ENCODE measurements at regions not wholly inside any gene's neighbourhood (a gene's known extent, or its start where the extent isn't known, plus 50 kb on each side); places are given as distances from the start of the nearest gene placed in this dataset.

DNA sequence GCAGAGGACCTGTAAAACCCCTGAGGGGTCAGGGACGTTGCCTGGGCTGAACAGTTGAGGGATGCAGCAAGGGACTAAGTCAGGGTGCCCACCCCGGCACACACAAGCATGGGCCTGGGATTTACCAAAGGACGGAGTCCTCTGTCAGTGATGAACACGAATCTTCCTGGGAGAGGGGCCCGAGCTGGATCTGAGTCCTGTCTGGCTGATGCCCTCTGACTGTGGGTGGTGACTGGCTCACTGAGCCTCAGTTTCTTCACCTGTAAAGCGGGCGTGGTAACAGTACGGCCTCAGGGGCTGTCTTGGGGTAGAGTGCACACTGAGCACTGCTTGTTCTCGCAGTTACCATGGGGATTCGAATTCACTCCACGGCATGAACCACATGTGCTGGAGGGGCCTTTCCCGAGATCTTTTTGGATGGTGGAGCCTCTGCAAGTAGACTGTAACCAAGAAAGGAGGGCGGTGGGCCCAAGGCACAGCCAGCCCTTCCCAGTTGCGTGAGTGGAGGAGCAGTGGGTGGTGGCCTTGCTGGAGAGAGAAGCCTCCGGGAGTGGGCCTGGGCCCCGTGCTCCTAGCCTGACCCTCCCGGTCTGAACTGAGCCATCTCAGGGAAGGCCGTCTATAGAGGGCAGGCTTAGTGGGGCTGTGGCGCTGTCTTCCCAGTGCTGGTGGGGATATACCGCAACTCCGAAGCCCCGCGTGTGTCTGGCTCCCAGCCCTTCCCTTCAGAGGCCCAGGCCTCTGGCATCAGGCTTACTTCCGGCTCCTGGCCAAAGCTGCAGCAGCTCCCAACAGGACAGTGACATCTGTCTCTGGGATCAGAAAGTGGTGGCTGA is 130.8 kb upstream of the HS6ST1 start:
- DNase-seq (ENCODE audit: low read depth, low spot score): no peak

DNA sequence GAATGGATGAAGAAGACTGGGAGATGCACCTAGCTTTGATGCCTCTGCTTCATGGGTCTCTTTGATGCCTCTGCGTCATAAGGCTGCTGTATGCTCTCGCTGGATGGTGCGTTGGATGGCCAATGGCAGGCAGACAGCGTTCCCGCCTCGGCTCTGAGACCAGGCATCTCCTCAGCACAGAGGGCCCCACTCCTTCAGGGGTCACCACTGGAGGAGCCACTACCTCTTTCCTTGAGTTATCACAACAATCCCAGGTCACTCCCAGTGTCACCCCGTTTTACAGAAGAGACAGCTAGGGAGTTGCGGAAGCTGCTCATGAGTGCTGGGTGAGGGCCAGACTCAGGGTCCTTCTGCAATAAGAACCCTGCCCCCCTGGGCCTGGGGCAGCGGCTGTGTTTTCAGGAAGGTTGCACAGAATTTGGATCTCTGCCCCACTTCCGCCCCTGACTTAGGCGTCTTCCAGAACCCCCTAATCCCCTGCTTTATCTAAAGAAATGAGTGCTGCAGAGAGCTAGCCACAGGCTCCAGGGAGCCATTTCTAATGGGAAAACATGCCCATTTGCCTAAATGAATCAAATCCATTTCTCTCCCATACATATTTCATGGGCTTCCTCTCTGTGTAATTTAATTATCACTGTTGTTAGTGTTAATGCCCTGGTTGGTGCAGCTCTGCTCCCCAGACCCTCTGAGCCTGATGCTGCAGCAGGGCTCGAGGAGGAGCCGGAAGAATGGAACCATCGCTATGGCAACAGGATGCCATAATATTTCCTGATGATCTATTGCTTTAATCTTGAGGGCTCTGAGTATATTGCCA is 131.8 kb upstream of the HS6ST1 start:
- DNase-seq (ENCODE audit: low read depth, low spot score): peak; percentile 0

DNA sequence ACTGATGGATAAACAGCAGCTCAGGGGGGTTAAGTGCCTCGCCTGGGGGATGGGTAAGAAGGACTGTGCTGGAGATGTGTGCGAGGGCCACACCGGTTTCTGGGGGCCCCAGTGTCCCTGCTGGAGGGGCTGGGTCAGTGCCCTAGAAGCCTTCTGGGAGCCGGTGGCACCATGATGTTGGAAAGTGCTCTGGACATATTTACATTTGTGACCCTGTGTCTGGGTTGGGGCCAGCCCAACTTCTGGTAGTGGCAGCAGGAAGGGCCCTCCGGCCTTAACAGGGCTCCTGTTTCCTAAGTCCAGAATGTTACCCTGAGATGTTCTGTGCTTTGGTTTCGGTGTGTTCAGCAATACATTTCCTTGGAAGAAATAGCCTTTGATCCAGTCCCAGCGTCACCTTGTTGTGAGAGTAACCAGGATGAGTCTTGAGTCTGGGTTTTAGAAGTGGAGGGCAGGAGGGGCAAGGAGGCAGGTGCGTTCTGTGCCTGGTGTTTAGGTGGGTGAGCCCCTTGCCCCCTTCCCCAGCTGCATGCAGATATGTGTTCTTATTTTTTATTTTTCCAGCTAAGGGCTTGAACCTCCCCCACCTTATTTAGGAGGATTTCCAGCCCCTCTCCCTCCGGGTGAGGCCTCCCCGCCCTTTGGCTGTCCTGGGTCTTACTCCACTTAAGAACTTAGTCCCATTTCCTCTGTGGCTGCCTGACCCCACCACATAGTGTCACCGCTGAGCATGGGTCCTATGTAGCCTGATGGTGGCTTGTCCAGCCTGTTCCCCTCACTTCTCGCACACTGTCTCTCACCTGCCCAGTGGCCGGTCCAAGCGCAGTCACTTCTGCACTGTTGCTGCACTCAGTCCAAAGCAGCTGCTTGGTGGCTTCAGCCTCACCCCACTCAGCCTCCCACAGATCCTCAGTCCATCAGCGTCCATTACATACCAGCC is 132.7 kb upstream of the HS6ST1 start:
- no peak for DNase-seq (ENCODE audit: low read depth, low spot score)

DNA sequence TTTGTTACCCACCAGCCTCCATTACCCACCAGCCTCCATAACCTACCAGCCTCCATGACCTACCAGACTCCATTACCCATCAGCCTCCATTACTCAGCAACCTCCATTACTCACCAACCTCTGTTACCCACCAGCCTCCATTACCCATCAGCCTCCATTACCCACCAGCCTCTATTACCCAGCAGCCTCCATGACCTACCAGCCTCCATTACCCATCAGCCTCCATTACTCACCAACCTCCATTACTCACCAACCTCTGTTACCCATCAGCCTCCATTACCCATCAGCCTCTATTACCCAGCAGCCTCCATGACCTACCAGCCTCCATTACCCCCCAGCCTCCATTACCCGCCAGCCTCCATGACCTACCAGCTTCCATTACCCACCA is 133.3 kb upstream of the HS6ST1 start:
- no peak for DNase-seq (ENCODE audit: low read depth, low spot score)

DNA sequence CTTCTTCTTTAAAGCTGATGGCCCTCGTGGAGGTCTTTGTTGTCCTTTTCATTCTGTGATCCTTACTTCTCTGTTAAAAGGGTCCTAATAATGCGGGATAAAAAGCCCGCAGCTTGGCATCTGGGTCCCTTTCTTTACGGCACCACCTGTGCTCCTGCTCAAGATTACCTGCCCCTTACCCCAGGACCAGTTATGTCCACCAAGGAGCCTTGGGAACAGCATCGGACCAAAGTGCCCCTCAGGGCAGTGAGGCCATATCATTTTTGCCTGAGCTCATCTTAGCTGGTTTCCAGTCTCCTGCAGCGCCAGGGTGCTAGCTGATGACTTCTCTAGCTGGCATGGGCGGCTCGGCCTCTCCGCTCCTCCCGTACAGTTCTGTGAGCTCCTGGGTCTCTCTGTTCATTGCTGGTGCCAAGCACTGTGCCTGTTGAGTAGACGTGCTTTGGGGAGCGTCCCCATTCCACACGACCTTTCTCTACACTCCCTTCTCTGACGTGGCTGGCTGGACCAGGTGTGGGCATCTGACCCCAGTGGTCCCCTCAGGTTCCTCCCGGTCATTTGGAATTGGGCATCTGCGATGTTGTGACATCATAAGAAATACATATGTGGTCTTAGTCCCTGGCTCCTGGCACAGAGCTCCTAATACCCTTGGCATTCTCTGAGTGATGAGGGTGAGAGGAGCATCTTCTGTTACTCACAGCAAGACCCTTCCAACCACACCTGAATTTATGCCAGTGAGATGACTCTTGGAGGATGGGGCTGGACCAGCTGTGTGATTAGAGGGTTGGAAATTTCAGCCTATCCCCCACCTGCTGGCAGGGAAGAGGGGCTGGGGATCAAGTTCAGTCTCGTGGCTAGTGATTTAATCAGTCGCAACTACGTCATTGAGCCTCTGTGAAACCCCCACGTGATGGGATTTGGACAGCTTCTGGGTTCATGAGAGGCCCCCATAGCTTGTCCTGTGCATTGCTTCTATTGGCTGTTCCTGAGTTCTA is 134.2 kb upstream of the HS6ST1 start:
- DNase-seq (ENCODE audit: low read depth, low spot score): no peak

DNA sequence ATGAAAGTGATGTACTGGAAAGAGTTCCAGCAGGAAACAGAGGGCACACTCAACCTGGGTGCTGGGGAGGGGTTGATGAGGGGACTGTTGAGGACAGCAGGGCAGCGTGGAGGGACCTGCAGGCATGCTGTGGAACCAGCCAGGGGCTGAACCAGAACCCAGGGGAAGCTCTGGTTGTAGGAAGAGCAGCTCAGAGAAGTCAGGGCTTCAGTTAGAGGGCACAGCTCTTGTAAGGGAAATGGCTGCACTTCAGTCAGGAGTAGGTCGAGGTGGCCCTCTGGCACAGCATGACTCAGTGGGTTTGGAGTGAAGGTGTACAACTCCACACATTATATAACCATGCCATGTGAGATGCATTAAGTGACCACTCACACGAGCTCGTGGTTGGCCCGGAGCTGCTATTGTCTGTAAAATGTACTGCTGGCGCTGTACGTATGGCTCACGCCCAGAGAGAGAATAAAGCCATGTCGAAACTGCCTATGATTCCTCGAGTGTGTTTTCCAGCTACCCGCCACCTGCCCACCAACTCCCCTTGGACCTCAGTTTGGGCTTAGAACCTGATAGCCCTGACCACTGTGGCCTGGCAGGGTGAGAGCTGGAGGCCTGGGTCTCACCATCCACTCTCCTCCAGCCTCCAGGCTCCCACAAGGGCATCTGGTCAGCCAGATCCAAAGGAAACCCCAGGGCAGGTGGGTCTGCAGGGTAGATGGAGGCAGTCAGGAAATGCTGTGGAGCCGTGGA is 136.5 kb upstream of the HS6ST1 start:
- no peak for DNase-seq (ENCODE audit: low read depth, low spot score)

DNA sequence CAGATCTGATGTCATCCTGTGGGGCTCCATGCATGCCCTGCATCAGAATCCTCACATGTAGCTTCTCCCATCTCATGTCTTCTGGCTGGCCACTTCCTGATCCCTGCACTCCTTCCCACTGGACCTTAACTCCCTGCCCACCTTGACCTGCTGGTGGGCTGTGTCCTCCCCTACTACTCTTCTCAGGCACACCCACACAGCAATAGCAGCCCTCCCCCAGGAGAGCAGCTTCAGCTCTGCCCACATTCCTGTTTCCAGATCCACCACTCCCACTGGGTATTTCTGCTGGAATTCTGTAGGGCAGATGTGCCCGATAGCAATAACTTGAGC is 137.0 kb upstream of the HS6ST1 start:
- DNase-seq (ENCODE audit: low read depth, low spot score): no peak

DNA sequence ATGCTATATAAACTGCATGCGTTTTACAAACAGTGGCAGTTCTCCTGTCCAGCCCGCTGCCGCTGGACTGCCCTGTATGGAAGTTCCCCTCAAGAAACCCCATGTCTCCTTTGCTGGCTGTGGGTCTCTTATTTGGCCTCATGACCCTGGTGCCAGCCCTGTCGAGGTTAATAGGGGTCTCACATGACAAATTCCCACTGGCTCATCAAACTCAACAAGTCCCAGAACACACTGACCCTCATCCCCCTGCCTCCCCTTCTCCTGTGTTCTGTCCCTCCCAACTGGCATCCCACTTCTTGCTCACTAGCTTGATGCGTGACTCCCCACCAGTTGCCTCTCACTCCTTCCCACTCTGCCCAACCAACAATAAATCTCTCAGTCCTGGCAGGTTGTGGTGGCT is 137.6 kb upstream of the HS6ST1 start:
- DNase-seq (ENCODE audit: low read depth, low spot score): no peak

DNA sequence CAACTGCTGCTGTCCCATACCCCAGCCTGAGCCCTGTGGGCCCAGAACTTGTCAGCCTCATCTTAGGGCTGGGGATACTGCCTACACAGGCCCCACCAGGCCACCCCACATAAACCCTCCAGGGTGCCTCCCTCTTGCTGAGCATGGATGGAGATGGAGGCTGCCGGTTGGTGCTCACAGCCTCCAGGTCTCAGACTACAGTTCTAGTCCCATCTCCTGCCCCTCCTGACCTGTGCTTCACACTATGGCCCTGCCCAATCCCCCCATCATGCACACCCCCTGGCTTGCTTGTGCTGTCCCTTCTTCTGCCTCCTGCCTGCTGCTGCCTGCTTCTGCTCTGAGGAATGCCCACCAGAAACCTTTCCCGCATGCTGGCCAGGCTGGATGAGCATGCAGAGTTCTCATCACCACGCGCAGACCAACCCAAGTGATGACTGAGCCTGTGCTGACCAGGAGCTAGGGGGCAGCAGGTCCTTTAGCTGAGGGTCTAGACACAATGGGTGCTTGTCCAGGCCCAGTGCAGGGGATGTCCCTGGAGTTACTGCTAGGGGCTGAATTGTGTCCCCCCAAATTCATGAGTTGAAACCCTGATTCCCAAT is 138.4 kb upstream of the HS6ST1 start:
- DNase-seq (ENCODE audit: low read depth, low spot score): no peak

DNA sequence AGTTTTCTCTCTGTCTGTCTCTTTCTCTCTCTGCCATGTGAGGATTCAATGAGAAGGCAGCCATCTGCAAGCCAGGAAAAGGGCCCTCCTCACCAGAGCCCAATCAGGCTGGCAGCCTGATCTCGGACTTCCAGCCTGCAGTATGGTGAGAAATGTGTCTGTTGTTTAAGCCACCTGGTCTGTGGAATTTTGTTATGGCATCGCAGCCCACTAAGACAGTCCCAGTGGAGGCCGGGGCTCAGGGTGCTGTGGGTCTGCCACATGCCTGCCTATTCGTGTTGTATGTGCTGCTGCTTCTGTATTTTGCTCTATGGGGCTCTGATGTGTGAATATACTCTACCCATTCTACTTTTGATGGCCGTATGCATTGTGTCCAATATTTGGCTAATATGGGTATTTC is 139.0 kb upstream of the HS6ST1 start:
- DNase-seq (ENCODE audit: low read depth, low spot score): no peak

DNA sequence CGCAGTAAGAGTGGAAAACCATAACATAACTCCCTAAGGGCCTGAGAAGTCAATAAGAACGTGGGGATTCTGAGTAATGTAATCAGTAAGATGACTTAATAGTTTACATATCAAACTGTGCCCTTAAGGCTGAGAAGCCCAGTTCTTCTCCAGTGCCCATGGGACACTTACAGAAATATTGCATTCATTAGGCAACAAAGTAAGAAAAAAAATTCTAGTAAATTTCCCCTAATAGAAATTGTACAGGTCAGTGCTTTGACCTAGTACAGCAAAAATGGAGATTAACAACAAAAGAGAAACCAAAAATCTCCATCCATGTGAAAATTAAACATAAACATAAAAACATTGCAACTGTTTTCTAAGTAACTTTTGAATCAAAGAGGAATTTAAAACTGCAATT is 139.8 kb upstream of the HS6ST1 start:
- no peak for DNase-seq (ENCODE audit: low read depth, low spot score)

DNA sequence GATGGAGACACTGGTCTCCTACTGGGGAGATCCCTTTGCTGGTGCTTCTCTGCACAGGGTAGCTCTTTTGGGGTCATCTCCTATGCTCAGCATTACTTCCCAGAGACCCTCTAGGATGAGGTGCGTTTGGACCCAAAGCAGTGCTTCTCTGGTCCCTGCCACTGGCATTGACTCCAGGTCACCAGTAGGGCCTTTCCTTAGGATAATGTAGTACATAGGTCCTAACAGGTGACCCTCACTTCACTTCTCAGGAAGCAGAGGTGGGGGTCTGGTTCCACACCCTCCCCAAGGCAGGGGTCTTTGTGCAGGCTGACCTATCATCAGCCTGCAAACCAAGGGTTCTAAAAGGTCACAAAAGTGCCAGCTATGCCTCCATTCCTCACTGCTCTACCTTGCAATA is 145.8 kb upstream of the HS6ST1 start:
- DNase-seq (ENCODE audit: low read depth, low spot score): no peak

DNA sequence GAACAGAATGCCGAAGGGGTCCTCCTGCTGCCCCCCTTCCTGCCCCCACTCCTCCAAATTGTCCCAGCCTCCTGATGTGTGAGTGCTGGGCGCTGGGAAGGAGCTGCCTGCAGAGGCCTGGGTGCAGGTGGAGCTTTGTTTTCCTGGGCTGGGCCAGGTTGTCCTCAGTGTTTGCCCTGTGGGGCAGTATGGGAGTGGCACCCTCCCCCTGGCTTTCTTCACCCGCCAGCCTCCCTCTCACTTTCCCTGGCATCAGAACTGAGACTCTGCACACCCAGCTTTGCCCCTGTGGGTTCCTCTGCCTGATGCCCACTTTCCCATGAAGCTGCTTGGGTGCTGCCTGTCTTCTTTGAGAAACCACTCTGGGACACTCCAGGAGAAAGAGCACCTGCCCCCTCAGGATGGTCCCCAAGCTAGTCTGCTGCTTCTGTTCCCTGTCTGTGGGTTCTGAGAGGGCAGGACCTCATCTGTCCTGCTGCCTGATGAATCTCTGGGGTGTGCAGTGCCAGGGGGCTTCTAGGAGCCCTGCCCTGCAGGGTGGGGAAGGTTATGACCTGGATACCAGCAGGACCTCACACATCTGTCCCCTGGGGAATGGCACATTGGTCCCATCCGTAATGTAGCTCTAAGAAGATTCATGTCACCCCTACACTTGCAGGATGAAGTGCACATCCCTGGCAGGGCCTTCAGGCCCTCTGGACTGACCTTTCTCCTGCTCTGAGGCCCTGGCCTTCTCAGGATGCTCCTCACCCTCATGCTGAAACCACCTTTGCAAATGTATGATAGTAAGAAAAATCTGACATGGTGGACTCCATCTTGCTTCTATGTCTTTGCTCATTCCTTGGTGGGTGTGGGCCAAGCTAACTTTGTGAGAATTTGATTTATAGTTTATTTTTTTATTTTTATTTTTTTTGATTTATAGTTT is 146.8 kb upstream of the HS6ST1 start:
- no peak for DNase-seq (ENCODE audit: low read depth, low spot score)

DNA sequence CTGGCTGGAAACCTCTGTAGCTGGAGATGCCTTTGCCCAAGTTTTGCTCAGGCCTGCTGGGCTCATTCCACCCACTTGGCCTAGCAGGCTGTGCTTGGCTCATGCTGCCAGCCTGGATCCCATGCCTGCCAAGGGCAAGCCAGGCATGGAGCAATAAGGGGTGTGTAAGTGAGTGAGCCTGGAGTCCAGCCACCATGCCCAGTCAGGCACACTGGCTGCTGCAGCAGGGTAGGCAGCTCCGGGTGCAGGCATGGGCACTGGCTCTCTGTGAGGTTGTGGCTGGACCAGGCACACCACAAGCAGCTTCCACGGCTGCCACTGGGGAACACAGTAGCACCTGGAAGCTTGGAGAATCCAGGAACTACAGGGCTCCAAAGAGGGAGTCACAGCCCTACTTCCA is 147.7 kb upstream of the HS6ST1 start:
- DNase-seq (ENCODE audit: low read depth, low spot score): no peak

DNA sequence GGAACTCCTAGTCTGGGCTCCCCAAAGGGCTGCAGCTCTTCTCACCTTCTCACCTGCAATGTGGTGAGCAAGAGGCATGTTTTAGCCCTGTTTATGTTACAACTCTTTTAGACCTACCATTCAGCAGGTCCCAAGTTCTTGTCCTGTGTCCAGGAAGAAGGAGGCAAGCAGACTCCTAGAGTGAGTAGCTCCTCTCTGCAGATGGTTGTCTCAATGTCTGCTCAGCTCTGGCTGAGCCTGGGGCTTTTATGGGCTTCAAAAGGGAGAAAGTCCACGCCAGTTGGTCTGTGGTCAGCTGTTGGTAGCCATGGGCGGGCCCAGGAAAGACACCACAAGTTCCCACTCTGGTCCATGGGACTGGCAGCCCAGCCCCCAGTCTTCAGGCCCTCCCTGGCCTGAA is 148.1 kb upstream of the HS6ST1 start:
- DNase-seq (ENCODE audit: low read depth, low spot score): no peak

DNA sequence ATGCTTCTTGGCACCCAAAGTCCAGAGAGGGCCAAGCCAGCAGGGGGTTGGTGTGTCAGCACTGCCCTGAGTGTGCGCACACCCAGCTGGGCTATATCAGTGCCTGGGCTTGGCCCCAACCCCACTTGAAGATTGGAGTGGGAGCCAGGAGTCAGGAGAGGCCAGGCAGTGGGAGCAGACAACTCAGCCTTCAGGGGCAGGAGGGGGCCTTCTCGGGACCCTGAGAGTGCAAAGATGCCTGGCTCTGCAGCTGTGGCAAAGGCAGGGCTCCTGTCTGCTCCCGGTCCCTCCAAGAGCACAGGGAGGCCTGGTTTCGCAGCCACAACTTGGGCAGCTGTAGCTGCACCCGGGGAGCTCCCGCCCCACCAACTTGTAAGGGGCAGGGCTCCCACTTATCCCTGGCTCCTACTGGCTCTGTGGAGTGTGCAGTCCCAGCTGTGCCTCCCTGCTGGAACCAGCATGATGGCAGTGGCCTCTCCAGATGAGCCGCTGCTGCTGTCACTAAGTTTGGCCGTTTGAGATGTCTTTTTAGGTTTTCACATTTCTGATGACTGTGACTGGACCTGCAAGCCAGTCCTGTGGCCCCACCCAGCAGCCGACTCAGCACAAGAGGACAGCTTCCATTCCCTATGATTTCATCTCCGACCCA is 148.8 kb upstream of the HS6ST1 start:
- no peak for DNase-seq (ENCODE audit: low read depth, low spot score)

DNA sequence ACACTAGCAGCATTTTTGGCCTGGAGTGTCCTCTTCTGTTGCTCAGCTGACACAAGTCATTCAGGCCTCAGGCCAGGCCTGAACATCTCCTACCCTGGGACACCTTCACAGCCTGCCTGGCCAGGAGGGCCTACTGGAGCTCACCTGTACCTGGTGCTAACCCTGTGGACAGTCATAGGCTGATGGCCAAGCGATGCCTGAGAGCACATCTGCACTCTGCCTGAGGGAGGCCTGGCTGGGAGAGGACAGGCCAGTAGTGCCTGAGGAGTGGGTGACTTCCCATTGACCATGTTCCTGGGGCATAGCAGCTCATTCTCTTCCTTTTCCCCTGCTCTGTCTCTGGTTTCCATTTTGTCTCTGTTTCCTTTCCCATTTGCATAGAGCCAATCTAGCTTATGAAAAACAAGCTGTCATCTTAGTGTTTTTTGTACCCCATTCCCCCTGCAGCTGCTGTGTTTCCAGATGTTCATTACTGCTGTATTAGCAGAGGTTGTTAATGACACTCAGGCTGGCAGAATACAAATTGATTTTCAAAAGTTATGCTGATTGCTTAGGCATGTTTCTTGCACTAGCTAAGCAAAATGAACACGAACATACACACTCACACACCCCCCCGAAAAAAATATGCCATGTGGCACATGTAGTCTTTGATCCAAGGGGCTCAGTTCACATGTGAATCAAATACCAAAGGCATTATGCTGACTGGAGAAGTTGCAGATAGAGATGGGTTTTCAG is 149.7 kb upstream of the HS6ST1 start:
- DNase-seq (ENCODE audit: low read depth, low spot score): no peak

Measured in astrocyte of the hippocampus (primary cell).